Activated naive CD4-positive, alpha-beta T cell treated with anti-CD3 and anti-CD28 coated beads, Interleukin-2, amount 10 ng/mL, durations not matched to agents 7 days and 5 days (primary cell): ENCODE measurements at regions not wholly inside any gene's neighbourhood (a gene's known extent, or its start where the extent isn't known, plus 50 kb on each side); places are given as distances from the start of the nearest gene placed in this dataset.

Experiments
- CTCF ChIA-PET: fragments of 350-600 bp; sonication (Branson Sonifier 250); formaldehyde crosslinking; loops from one replicate; lab custom pipeline; 2021; ENCODE audit warnings: antibody characterized with exemption; lab: Charles Lee
- DNase-seq: peaks from one replicate; pipeline ENCODE4 v3.0.0-alpha.2; 2020
- H3K27ac Mint-ChIP-seq: one replicate; pipeline ENCODE4 v1.8.0; 2021; ENCODE audit warnings: mild to moderate bottlenecking, moderate library complexity, mixed read lengths
- H3K27me3 Mint-ChIP-seq: one replicate; pipeline ENCODE4 v1.8.0; 2021; ENCODE audit warnings: mild to moderate bottlenecking, mixed read lengths
- H3K36me3 Mint-ChIP-seq: one replicate; pipeline ENCODE4 v1.8.0; 2021; ENCODE audit warnings: mixed read lengths
- H3K4me1 Mint-ChIP-seq: one replicate; pipeline ENCODE4 v1.8.0; 2021; ENCODE audit warnings: mixed read lengths
- H3K4me3 Mint-ChIP-seq: one replicate; pipeline ENCODE4 v1.8.0; 2021; ENCODE audit warnings: mild to moderate bottlenecking, moderate library complexity, mixed read lengths
- H3K9me3 Mint-ChIP-seq: one replicate; pipeline ENCODE4 v1.8.0; 2021; ENCODE audit warnings: mixed read lengths

GRCh38 chr1:69256036-69256435, 311.7 kb upstream of the LRRC7 start:
- Mint-ChIP-seq H3K27ac (no peak overlapping the region), H3K4me1 (no peaks in the 10 kb centered on the region), H3K9me3 (peaks cover 2% of the 10 kb centered on the region), H3K27me3 (no peaks in the 10 kb centered on the region), H3K36me3 (no peaks in the 10 kb centered on the region), H3K4me3 (no peak overlapping the region)
- CTCF ChIA-PET, result no interaction called here
- no peak for DNase-seq

DNA sequence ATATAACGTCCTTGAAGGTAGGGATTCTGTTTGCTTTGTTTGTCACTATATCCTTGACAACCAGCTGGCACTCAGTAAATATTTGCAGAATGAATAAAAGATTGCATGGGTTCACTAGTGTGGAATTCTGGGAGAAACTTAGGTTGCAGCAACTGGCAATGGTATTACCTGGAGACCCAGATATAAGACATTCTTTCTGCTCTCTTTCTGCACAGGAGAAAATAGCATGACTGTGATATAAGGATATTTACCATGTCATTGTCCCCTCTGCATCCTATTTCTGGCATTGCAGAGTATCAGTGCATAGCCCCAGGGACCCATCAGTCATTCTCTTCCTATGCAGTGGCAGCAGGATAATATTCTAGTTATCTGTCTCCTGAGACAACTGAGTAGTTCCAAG, 308.9 kb upstream of the LRRC7 start:
- no peaks in the 10 kb centered on the region for H3K4me1 Mint-ChIP-seq
- CTCF ChIA-PET, result no interaction called here
- no peak overlapping the region for H3K4me3 Mint-ChIP-seq
- DNase-seq, result no peak
- no peak overlapping the region for H3K27ac Mint-ChIP-seq
- H3K36me3 Mint-ChIP-seq, result no peaks in the 10 kb centered on the region
- H3K9me3 Mint-ChIP-seq, result peaks cover 2% of the 10 kb centered on the region
- H3K27me3 Mint-ChIP-seq, result no peaks in the 10 kb centered on the region

DNA sequence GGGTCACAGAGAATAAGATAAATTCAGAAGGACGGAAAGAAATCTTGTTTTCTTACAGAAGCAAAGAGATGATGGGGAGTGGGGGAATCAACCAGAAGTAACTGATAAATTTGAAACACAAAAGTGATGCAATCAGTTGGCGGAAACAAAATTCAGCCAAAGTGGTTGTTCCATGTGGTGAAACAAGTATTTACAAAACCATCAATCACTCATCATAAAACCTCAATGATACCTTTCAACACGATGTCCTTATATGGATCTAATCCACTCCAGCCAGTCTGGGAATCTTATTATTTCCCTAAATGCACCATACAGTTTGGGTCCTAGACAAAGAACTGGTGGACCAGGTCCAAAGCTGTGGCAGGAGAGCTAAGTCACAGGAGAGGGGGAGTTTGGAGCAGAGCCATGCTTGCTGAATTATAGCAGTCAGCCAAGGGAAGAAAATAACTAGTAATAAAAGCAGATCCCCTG, 303.8 kb upstream of the LRRC7 start:
- CTCF ChIA-PET, result no interaction called here
- Mint-ChIP-seq H3K27me3 (no peaks in the 10 kb centered on the region), H3K36me3 (no peaks in the 10 kb centered on the region), H3K27ac (no peak overlapping the region), H3K4me1 (no peaks in the 10 kb centered on the region), H3K9me3 (peaks cover 2% of the 10 kb centered on the region), H3K4me3 (no peak overlapping the region)
- DNase-seq, result no peak

GRCh38 chr1:69269491-69269890, 298.2 kb upstream of the LRRC7 start:
- H3K36me3 Mint-ChIP-seq, result no peaks in the 10 kb centered on the region
- H3K4me1 Mint-ChIP-seq, result no peaks in the 10 kb centered on the region
- H3K9me3 Mint-ChIP-seq, result peaks cover 2% of the 10 kb centered on the region
- DNase-seq, result no peak
- H3K27me3 Mint-ChIP-seq, result no peaks in the 10 kb centered on the region
- CTCF ChIA-PET, result no interaction called here
- no peak overlapping the region for H3K4me3 Mint-ChIP-seq
- H3K27ac Mint-ChIP-seq, result no peak overlapping the region

GRCh38 chr1:69271587-69272125, 296.1 kb upstream of the LRRC7 start:
- CTCF ChIA-PET, result no interaction called here
- Mint-ChIP-seq H3K36me3 (no peaks in the 10 kb centered on the region), H3K27me3 (no peaks in the 10 kb centered on the region), H3K9me3 (peaks cover 2% of the 10 kb centered on the region), H3K4me3 (no peak overlapping the region), H3K27ac (no peak overlapping the region), H3K4me1 (no peaks in the 10 kb centered on the region)
- DNase-seq, result no peak

DNA sequence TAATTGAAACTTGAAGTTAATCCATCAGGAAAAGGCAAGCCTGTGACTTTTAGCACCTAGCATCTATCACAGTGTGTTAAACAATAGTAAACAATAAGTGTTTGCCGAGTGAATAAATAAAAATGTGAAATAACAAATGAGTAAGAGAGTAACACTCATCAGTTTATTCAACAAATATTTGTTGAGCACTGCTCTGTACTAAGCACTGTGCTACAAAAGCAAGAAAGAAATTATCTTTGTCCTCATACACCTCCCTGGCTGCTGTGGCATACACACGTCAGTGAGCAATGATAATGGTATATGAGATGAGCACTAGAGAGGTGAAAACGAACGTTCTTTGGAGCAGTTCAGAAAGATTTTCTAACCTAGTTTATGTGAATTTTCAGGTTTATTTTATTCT, 295.0 kb upstream of the LRRC7 start:
- Mint-ChIP-seq H3K4me3 (no peak overlapping the region), H3K27me3 (no peaks in the 10 kb centered on the region), H3K36me3 (no peaks in the 10 kb centered on the region), H3K27ac (no peak overlapping the region), H3K9me3 (no peaks in the 10 kb centered on the region), H3K4me1 (no peaks in the 10 kb centered on the region)
- no peak for DNase-seq
- CTCF ChIA-PET, result no interaction called here

GRCh38 chr1:69278923-69279322, 288.8 kb upstream of the LRRC7 start:
- no peak for DNase-seq
- CTCF ChIA-PET, result no interaction called here
- no peaks in the 10 kb centered on the region for H3K27me3 Mint-ChIP-seq
- H3K27ac Mint-ChIP-seq, result no peak overlapping the region
- H3K9me3 Mint-ChIP-seq, result no peaks in the 10 kb centered on the region
- H3K4me1 Mint-ChIP-seq, result no peaks in the 10 kb centered on the region
- H3K4me3 Mint-ChIP-seq, result no peak overlapping the region
- H3K36me3 Mint-ChIP-seq, result no peaks in the 10 kb centered on the region

GRCh38 chr1:69283516-69283915, 284.2 kb upstream of the LRRC7 start:
- Mint-ChIP-seq H3K4me1 (no peaks in the 10 kb centered on the region), H3K36me3 (no peaks in the 10 kb centered on the region), H3K27me3 (no peaks in the 10 kb centered on the region), H3K27ac (no peak overlapping the region), H3K9me3 (no peaks in the 10 kb centered on the region), H3K4me3 (no peak overlapping the region)
- CTCF ChIA-PET, result no interaction called here
- no peak for DNase-seq

DNA sequence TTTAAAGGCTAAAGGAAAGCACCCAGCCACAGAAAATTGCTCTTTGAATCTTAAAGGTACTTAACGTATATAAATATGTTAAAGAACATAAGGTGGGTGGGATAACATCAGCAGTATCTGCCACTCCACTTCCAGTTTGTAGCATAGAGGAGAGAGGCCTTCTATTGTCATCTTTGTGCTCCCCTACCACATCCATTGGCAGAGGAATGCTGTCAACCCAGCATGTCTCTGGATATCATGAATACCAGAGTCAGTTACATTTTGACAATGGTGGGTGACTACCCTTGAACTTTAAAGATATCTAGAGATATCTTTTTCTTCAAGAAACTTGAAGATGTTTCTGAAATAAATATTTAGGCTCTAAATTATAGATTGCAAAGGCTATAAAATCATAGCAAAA, 283.2 kb upstream of the LRRC7 start:
- Mint-ChIP-seq H3K27ac (no peak overlapping the region), H3K9me3 (no peaks in the 10 kb centered on the region), H3K4me1 (no peaks in the 10 kb centered on the region), H3K36me3 (no peaks in the 10 kb centered on the region), H3K4me3 (no peak overlapping the region), H3K27me3 (no peaks in the 10 kb centered on the region)
- DNase-seq, result no peak
- CTCF ChIA-PET, result no interaction called here

GRCh38 chr1:69288416-69288815, 279.3 kb upstream of the LRRC7 start:
- H3K36me3 Mint-ChIP-seq, result no peaks in the 10 kb centered on the region
- H3K4me3 Mint-ChIP-seq, result no peak overlapping the region
- no peak for DNase-seq
- no peaks in the 10 kb centered on the region for H3K9me3 Mint-ChIP-seq
- CTCF ChIA-PET, result no interaction called here
- H3K27me3 Mint-ChIP-seq, result no peaks in the 10 kb centered on the region
- H3K4me1 Mint-ChIP-seq, result no peaks in the 10 kb centered on the region
- no peak overlapping the region for H3K27ac Mint-ChIP-seq

GRCh38 chr1:69290291-69290690, 277.4 kb upstream of the LRRC7 start:
- Mint-ChIP-seq H3K36me3 (no peaks in the 10 kb centered on the region), H3K4me3 (no peak overlapping the region), H3K27ac (no peak overlapping the region), H3K4me1 (no peaks in the 10 kb centered on the region), H3K27me3 (no peaks in the 10 kb centered on the region), H3K9me3 (no peaks in the 10 kb centered on the region)
- no peak for DNase-seq
- CTCF ChIA-PET, result no interaction called here

- H3K4me1 Mint-ChIP-seq, result no peaks in the 10 kb centered on the region
- CTCF ChIA-PET, result interaction anchor here (0.7 kb wide), 1 partner anchor 40 kb away, joined by 3 read pairs; no protein-coding TSS in a partner anchor
- no peak overlapping the region for H3K27ac Mint-ChIP-seq
- H3K4me3 Mint-ChIP-seq, result no peak overlapping the region
- H3K9me3 Mint-ChIP-seq, result no peaks in the 10 kb centered on the region
- no peak for DNase-seq
- H3K27me3 Mint-ChIP-seq, result no peaks in the 10 kb centered on the region
- H3K36me3 Mint-ChIP-seq, result no peaks in the 10 kb centered on the region
Observed at GRCh38 chr1:69291541-69291940, 276.2 kb upstream of the LRRC7 start.

- H3K4me3 Mint-ChIP-seq, result no peak overlapping the region
- H3K36me3 Mint-ChIP-seq, result no peaks in the 10 kb centered on the region
- H3K27ac Mint-ChIP-seq, result no peak overlapping the region
- no peaks in the 10 kb centered on the region for H3K4me1 Mint-ChIP-seq
- no peaks in the 10 kb centered on the region for H3K9me3 Mint-ChIP-seq
- no peaks in the 10 kb centered on the region for H3K27me3 Mint-ChIP-seq
- no peak for DNase-seq
- CTCF ChIA-PET, result no interaction called here
Observed at GRCh38 chr1:69292833-69293232, 274.9 kb upstream of the LRRC7 start.

DNA sequence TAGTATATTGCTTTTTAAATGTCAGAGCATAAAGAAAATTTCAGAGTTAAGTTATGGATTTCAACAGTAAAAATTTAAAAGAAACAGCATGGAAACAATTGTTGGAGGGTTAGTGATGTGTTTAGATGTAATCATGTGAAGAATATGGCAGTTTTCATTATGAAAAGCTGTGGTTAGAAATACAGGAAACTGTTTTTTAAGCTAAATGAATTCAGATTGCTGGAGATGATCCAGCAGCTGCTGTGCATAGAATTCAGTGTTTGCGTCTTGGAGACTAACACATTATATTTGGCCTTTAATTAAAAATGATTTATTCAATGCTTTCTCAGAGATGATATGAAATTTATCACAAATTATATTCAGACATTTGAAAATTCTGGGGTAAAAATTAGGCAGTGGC, 273.6 kb upstream of the LRRC7 start:
- Mint-ChIP-seq H3K27ac (no peak overlapping the region), H3K9me3 (no peaks in the 10 kb centered on the region), H3K36me3 (no peaks in the 10 kb centered on the region), H3K4me1 (no peaks in the 10 kb centered on the region), H3K4me3 (no peak overlapping the region), H3K27me3 (no peaks in the 10 kb centered on the region)
- no peak for DNase-seq
- CTCF ChIA-PET, result no interaction called here

DNA sequence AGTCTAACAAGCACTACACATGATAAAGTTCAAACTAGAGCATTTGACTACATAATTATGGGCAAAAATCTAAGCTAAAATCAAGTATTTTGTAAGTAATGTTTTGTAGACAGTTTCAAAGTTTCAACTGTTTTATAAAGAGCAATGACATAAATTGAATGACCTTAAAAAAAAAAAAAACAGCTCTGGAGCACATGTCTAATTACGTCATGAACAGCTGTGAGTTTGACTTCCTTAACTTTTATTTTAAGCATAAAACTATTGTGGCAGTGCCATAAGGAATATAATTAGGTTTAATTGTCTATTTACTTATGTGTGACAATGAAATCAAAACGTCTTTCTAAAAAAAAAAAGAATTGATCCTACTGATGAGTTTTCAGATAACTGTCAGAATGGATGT, 272.5 kb upstream of the LRRC7 start:
- DNase-seq, result no peak
- no peaks in the 10 kb centered on the region for H3K27me3 Mint-ChIP-seq
- H3K27ac Mint-ChIP-seq, result no peak overlapping the region
- no peaks in the 10 kb centered on the region for H3K36me3 Mint-ChIP-seq
- CTCF ChIA-PET, result no interaction called here
- no peaks in the 10 kb centered on the region for H3K4me1 Mint-ChIP-seq
- no peaks in the 10 kb centered on the region for H3K9me3 Mint-ChIP-seq
- no peak overlapping the region for H3K4me3 Mint-ChIP-seq

GRCh38 chr1:69305621-69306020, 262.1 kb upstream of the LRRC7 start:
- no peak for DNase-seq
- Mint-ChIP-seq H3K27me3 (no peaks in the 10 kb centered on the region), H3K4me3 (no peak overlapping the region), H3K27ac (no peak overlapping the region), H3K36me3 (no peaks in the 10 kb centered on the region), H3K4me1 (no peaks in the 10 kb centered on the region), H3K9me3 (peaks cover 7% of the 10 kb centered on the region)
- CTCF ChIA-PET, result no interaction called here
